Urothelium cell line (cell line): ENCODE measurements at regions not wholly inside any gene's neighbourhood (a gene's known extent, or its start where the extent isn't known, plus 50 kb on each side); places are given as distances from the start of the nearest gene placed in this dataset.
A peak's percentile ranks its signal among the peaks of the same experiment; 100 is the strongest.

Experiments used
- DNase-seq: peaks from one replicate; pipeline ENCODE4 v3.0.0; 2011; ENCODE audit warnings: low spot score, mixed read lengths
- FAIRE-seq: peaks from 2 replicates; lab custom pipeline; 2011; peaks lifted over from hg19 to GRCh38; lab: Jason Lieb, UNC

- FAIRE-seq = no peak
- DNase-seq = no peak
Measured at GRCh38 chr3:194801461-194802432, 116.1 kb downstream of the FAM43A start.

DNA sequence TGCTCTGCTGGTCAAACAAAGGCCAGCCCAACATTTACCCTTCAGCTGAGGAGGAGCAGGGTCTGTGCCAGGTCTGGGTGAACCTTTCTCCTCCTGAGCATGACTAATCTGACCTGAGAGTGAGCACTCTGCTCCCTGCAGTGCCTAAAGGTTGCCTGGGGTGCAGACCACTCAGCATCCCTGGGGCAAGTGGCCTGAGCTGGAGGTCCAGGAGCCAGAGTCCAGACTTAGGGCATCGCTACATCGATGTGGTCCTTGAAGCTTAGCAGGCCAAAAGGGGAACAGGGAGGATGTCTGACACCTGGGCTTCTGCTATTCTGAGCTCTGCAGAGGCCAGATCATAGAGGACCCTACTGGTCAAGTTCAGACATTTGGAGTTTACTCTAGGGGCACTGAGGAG is 119.1 kb downstream of the FAM43A start:
- no peak for FAIRE-seq
- no peak for DNase-seq

DNA sequence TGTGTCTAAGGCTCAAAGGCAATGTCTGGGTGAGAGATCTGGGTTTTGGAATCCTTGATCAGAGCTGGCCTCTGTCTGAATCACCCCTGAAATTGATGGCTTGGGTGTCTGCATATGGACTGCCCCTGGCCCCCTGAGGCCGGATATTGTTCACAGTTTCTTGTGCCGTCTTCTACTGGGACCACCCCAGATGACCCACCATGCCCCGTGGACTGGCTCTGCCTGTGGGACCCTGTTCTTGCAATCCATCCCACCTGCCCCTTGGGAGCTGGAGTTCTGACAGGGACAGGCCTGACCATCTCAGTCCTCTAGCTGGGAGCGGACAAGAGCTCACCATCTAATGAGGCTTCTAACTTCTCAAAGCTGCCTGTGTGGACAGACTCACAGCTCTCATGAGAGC is 119.9 kb downstream of the FAM43A start:
- DNase-seq = no peak
- no peak for FAIRE-seq

- no peak for FAIRE-seq
- DNase-seq = no peak
Measured at GRCh38 chr3:194806991-194807630, 121.4 kb downstream of the FAM43A start.

GRCh38 chr3:194808640-194809097 is 123.0 kb downstream of the FAM43A start:
- DNase-seq (no peak), FAIRE-seq (no peak)

DNA sequence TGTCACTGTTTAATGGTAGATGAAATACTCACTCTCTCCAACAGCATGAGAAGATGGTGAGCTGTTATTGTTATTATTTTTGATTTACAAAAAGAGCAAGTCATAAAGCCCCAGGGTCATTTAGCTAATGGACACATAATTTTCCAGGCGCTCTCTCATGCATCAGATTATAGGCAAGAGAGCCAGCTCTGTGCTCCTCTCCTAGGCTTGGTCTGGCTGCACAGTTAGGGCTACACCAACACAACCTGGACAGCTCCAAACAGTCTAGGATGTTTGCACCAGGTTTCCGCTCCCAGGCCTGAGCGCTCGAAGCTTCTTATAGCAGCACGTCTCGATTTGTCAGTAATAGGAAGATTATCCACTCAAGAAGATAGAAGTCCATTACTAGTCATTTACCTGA is 123.7 kb downstream of the FAM43A start:
- DNase-seq (no peak), FAIRE-seq (no peak)

- DNase-seq (no peak), FAIRE-seq (peak; percentile 72)
Measured at GRCh38 chr3:194810076-194810475, 124.4 kb downstream of the FAM43A start.

- DNase-seq = no peak
- FAIRE-seq = no peak
Measured at GRCh38 chr3:194811118-194811517, 125.4 kb downstream of the FAM43A start.

DNA sequence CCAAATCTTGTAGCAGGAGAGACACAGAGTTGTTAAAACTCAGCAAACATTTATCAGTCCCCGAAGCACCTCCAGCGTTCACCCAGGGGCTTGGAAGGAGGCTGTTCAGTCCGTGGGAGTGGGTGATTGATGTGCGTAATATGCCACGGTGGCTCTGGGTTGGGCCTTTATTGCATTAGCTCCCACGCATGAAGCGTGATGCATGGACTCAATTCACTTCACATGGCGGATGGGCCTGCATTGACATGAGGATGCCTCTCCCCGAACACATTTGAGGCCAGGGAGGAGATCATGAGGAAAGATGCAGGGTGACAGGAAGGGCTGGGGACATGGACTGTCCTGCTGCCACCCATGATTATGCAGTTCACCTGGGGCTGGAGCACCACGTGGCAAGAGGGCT is 126.5 kb downstream of the FAM43A start:
- DNase-seq (no peak), FAIRE-seq (no peak)

GRCh38 chr3:194814878-194815357 is 129.2 kb downstream of the FAM43A start:
- DNase-seq (no peak), FAIRE-seq (no peak)

- FAIRE-seq = no peak
- no peak for DNase-seq
Measured at GRCh38 chr3:194816748-194817591, 131.3 kb downstream of the FAM43A start.

DNA sequence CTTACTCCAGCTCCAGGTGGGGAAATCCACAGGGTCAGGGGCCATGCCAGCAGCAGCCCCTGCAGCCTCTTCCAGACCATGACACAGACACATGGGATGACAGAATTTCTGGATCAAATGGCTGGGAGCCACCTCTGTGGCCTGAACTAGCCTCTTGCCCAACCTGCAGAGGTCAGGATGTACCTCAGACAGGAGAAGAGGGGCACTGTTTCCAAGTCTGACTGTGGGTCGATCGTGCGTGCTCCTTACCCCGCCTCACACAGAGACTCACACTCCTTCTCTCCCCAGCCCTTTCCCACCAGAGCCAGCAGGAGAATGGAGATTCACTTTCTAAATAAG is 131.9 kb downstream of the FAM43A start:
- FAIRE-seq = no peak
- no peak for DNase-seq

- FAIRE-seq = no peak
- DNase-seq = no peak
Measured at GRCh38 chr3:194817936-194818335, 132.3 kb downstream of the FAM43A start.

GRCh38 chr3:194824100-194824499 is 138.4 kb downstream of the FAM43A start:
- DNase-seq (no peak), FAIRE-seq (no peak)

DNA sequence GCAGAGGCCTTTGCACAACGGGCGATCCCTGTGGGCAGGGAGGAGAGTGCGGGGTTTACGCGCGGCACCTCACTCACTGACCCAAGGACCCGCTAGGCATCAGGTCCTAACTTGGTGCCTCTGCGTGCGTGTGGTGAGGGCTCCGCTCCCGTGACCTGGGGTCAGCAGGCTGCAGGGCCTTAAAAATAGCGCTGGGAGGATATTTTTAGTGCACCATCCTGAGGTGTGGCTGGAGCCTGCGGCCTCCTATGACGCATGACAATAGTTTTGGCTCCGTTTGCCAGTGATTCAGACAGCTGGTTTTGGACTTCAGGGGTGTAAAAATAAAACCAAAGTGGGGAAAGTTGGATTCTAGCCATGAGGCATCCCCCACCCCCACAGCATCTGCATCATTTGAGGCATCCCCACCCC is 139.0 kb downstream of the FAM43A start:
- peak; percentile 53 for DNase-seq
- no peak for FAIRE-seq

GRCh38 chr3:194826594-194826993 is 140.9 kb downstream of the FAM43A start:
- no peak for DNase-seq
- FAIRE-seq = no peak

- FAIRE-seq (no peak), DNase-seq (no peak)
Measured at GRCh38 chr3:194827486-194827885, 141.8 kb downstream of the FAM43A start.

- FAIRE-seq (no peak), DNase-seq (no peak)
Measured at GRCh38 chr3:194828116-194828515, 142.4 kb downstream of the FAM43A start.

- DNase-seq = no peak
- no peak for FAIRE-seq
Measured at GRCh38 chr3:194828926-194829325, 143.2 kb downstream of the FAM43A start.

DNA sequence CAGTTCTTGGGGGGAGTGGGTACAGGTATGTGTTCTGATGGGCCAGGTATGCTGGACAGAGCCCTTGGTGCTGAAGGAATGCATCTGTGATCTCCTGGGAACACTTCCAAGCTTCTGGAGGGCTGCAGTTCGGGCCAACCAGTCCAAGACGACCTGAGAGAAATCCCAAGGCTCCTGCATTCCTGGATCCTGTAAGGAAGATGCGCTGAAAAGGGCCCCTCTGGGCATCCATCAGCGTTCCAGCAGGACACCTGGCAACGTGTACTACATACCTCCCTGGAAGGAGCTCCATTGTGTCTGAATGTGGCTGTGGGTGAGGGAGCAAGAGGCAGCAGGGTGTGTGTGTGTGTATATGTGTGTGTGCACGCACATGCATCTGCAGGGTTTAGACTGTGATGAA is 144.7 kb downstream of the FAM43A start:
- DNase-seq (no peak), FAIRE-seq (no peak)

- DNase-seq (no peak), FAIRE-seq (no peak)
Measured at GRCh38 chr3:194830978-194831377, 145.3 kb downstream of the FAM43A start.
